ENCODE measurements at regions not wholly inside any gene's neighbourhood (a gene's known extent, or its start where the extent isn't known, plus 50 kb on each side); places are given as distances from the start of the nearest gene placed in this dataset.

DNA sequence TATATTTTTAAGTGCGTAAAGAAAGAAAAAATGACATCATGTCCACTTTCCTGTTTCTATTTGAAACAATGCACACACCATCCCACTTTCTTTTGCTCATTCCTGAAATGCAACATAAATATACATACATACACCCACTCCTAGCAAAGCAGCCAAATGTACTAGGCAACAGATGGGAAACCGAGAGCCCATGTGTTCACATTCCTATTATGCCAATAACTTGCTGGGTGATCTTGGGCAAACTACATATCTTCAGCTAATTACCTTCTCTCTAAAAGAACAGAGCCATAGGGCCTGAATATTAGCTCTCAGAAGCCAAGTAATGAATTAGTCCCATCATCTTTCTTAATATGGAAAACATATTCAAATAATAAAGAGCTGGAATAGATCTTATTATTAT, 610.6 kb upstream of the ATXN8OS start:
- TF ChIP-seq, protein P1, sequence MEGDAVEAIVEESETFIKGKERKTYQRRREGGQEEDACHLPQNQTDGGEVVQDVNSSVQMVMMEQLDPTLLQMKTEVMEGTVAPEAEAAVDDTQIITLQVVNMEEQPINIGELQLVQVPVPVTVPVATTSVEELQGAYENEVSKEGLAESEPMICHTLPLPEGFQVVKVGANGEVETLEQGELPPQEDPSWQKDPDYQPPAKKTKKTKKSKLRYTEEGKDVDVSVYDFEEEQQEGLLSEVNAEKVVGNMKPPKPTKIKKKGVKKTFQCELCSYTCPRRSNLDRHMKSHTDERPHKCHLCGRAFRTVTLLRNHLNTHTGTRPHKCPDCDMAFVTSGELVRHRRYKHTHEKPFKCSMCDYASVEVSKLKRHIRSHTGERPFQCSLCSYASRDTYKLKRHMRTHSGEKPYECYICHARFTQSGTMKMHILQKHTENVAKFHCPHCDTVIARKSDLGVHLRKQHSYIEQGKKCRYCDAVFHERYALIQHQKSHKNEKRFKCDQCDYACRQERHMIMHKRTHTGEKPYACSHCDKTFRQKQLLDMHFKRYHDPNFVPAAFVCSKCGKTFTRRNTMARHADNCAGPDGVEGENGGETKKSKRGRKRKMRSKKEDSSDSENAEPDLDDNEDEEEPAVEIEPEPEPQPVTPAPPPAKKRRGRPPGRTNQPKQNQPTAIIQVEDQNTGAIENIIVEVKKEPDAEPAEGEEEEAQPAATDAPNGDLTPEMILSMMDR (optimal IDR thresholded peaks at IDR 0.05 in 1 of 3, IDR thresholded peaks at IDR 0.05 in 1 of 3, conservative IDR thresholded peaks at IDR 0.05 in 1 of 3; ENCODE audit: extremely low read depth in 1 of 3, insufficient read depth in 2 of 3, low read length in 3 of 3), result no peak
- TF ChIP-seq EZH2 (IDR thresholded peaks at IDR 0.05; ENCODE audit: low read length), result no peak

Measured in keratinocyte (primary cell).